ENCODE measurements at regions not wholly inside any gene's neighbourhood (a gene's known extent, or its start where the extent isn't known, plus 50 kb on each side); places are given as distances from the start of the nearest gene placed in this dataset.

- no peaks in the 10 kb centered on the region for H3K9me3 ChIP-seq
- peaks cover 0 to 8% of the 10 kb centered on the region in 2 experiments for H3K4me1 ChIP-seq (ENCODE audit: control insufficient read depth in 1 of 2, insufficient read depth in 1 of 2, low read depth in 1 of 2, low read length in 1 of 2)
- no peaks in the 10 kb centered on the region for H3K36me3 ChIP-seq
- H3K27me3 ChIP-seq: no peaks in the 10 kb centered on the region
- H3K27ac ChIP-seq: no peak overlapping the region
- no peak for TF ChIP-seq CTCF (IDR thresholded peaks at IDR 0.05)
- no peak overlapping the region for H3K4me3 ChIP-seq (ENCODE audit: low read depth in 1 of 2, low read length in 1 of 2)
Measured at GRCh38 chr19:31910224-31910623, 435.2 kb upstream of the ZNF507 start.

DNA sequence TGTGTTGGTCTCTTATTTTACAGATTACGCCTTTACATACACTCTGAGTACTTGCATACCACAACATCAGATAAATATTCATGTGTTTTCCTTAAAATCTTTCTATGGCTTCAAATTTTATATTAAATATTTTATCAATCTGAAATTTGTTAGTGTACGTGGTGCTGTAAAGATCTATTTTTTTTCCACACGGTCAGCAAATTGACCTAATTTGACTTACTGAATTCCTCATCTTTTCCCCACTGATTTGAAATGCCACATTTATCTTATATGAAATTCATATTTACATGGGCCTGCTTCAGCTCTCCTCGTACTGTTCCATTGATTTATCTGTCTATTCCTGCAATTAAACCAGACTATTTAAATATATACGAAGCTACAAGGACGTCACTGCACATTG lies 433.8 kb upstream of the ZNF507 start:
- Histone ChIP-seq H3K27me3 (no peaks in the 10 kb centered on the region), H3K4me1 (ENCODE audit: control insufficient read depth in 1 of 2, insufficient read depth in 1 of 2, low read depth in 1 of 2, low read length in 1 of 2) (peaks cover 0 to 2% of the 10 kb centered on the region in 2 experiments), H3K9me3 (no peaks in the 10 kb centered on the region), H3K4me3 (ENCODE audit: low read depth in 1 of 2, low read length in 1 of 2) (no peak overlapping the region), H3K27ac (no peak overlapping the region), H3K36me3 (no peaks in the 10 kb centered on the region)
- TF ChIP-seq CTCF (IDR thresholded peaks at IDR 0.05): no peak

- Histone ChIP-seq H3K4me3 (ENCODE audit: low read depth in 1 of 2, low read length in 1 of 2) (no peak overlapping the region), H3K9me3 (no peaks in the 10 kb centered on the region), H3K36me3 (no peaks in the 10 kb centered on the region), H3K27ac (no peak overlapping the region), H3K4me1 (ENCODE audit: control insufficient read depth in 1 of 2, insufficient read depth in 1 of 2, low read depth in 1 of 2, low read length in 1 of 2) (no peaks in the 10 kb centered on the region), H3K27me3 (no peaks in the 10 kb centered on the region)
- TF ChIP-seq CTCF (IDR thresholded peaks at IDR 0.05): no peak
Measured at GRCh38 chr19:31913103-31913661, 432.2 kb upstream of the ZNF507 start.

DNA sequence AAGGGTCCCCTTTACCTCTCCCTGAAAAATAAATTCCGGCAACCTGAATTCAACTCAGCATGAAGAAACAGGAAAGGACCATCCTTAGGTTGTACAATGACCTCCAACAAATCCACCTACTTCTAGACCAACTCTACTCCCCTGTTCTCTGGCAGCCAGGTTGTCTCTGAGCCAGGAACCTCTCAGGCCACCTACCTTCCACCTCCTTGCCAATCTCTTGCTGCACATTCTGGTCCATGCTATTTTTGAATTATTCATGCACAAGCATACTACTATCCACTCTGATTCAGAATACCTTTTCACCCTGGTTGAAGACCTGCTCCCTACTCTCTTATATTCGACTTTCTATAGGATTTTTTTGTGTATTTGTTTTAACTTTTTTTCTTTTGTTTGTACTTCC lies 415.0 kb upstream of the ZNF507 start:
- Histone ChIP-seq H3K27me3 (no peaks in the 10 kb centered on the region), H3K4me1 (ENCODE audit: control insufficient read depth in 1 of 2, insufficient read depth in 1 of 2, low read depth in 1 of 2, low read length in 1 of 2) (no peaks in the 10 kb centered on the region), H3K27ac (no peak overlapping the region), H3K4me3 (ENCODE audit: low read depth in 1 of 2, low read length in 1 of 2) (no peak overlapping the region), H3K9me3 (no peaks in the 10 kb centered on the region), H3K36me3 (no peaks in the 10 kb centered on the region)
- no peak for TF ChIP-seq CTCF (IDR thresholded peaks at IDR 0.05)

DNA sequence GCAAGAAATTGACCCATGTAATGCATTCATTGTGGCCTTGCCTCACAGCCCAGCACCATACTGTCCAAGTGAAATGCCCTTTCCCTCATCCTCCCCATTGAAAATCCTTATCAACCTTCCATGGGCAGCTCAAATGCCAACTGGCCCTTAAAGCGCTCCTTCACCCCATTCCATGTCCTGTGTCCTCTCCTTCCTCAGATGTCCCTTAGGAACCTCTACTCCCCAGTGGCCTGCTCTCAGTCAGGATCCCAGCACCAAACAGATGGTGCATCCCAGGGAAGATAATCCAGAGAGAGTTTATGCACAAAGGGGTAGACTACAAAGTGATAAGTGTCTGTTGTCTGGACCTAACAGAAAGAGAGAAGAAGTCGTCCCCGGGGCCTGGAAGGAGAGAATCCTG lies 407.4 kb upstream of the ZNF507 start:
- H3K27ac ChIP-seq: no peak overlapping the region
- no peak overlapping the region for H3K4me3 ChIP-seq (ENCODE audit: low read depth in 1 of 2, low read length in 1 of 2)
- no peaks in the 10 kb centered on the region for H3K36me3 ChIP-seq
- H3K9me3 ChIP-seq: no peaks in the 10 kb centered on the region
- no peaks in the 10 kb centered on the region for H3K4me1 ChIP-seq (ENCODE audit: control insufficient read depth in 1 of 2, insufficient read depth in 1 of 2, low read depth in 1 of 2, low read length in 1 of 2)
- no peak for TF ChIP-seq CTCF (IDR thresholded peaks at IDR 0.05)
- no peaks in the 10 kb centered on the region for H3K27me3 ChIP-seq

DNA sequence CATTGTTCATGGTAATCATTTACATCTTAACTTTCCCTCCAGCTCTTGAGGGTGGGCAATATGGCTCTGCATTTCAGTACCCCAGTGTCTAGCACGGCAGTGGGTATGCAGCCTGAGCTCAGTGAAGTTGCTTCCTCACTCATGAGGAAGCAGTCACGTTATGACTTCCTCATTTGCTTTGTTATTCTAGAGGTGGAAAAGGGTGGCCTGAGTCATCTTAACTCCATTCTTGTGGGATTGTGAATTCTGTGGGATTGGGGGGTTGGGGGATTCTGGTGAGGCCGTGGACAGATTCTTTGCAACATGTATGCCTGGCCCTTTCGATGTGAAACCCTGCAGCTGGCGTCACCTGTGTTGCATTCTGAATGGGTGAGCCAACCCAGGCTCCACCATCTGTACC lies 406.7 kb upstream of the ZNF507 start:
- Histone ChIP-seq H3K36me3 (no peaks in the 10 kb centered on the region), H3K4me1 (ENCODE audit: control insufficient read depth in 1 of 2, insufficient read depth in 1 of 2, low read depth in 1 of 2, low read length in 1 of 2) (no peaks in the 10 kb centered on the region), H3K27ac (no peak overlapping the region), H3K4me3 (ENCODE audit: low read depth in 1 of 2, low read length in 1 of 2) (no peak overlapping the region), H3K27me3 (no peaks in the 10 kb centered on the region), H3K9me3 (no peaks in the 10 kb centered on the region)
- TF ChIP-seq CTCF (IDR thresholded peaks at IDR 0.05): no peak
